Ishikawa (cell line): ENCODE measurements at regions not wholly inside any gene's neighbourhood (a gene's known extent, or its start where the extent isn't known, plus 50 kb on each side); places are given as distances from the start of the nearest gene placed in this dataset.

Experiments used
- CEBPB ChIP-seq: IDR thresholded peaks from 2 replicates; pipeline ENCODE4 v1.6.1; 2012
- CREB1 ChIP-seq: IDR thresholded peaks from 2 replicates; pipeline ENCODE4 v1.6.1; 2012; ENCODE audit warnings: low read depth
- EGR1 ChIP-seq: IDR thresholded peaks from 2 replicates; pipeline ENCODE4 v1.6.1; 2012
- EP300 ChIP-seq: IDR thresholded peaks from 2 replicates; pipeline ENCODE4 v1.6.1; 2012; ENCODE audit warnings: borderline replicate concordance
- FOXM1 ChIP-seq: IDR thresholded peaks from 2 replicates; pipeline ENCODE4 v1.6.1; 2012; ENCODE audit warnings: low read depth, borderline replicate concordance
- MAX ChIP-seq: IDR thresholded peaks from 2 replicates; pipeline ENCODE4 v1.6.1; 2012
- NFIC ChIP-seq: IDR thresholded peaks from 2 replicates; pipeline ENCODE4 v1.6.1; 2012
- RAD21 ChIP-seq: IDR thresholded peaks from 2 replicates; pipeline ENCODE4 v1.6.1; 2012; ENCODE audit warnings: low read depth
- REST ChIP-seq: IDR thresholded peaks from 2 replicates; pipeline ENCODE4 v1.6.1; 2012; ENCODE audit warnings: low read depth, mild to moderate bottlenecking
- TAF1 ChIP-seq: IDR thresholded peaks from 2 replicates; pipeline ENCODE4 v1.6.1; 2012; ENCODE audit warnings: low read depth, mild to moderate bottlenecking
- TCF12 ChIP-seq: IDR thresholded peaks from 2 replicates; pipeline ENCODE4 v1.6.1; 2012; ENCODE audit warnings: low read depth
- TEAD4 ChIP-seq: IDR thresholded peaks from 2 replicates; pipeline ENCODE4 v1.6.1; 2012
- USF1 ChIP-seq: IDR thresholded peaks from 2 replicates; pipeline ENCODE4 v1.6.1; 2012
- YY1 ChIP-seq: IDR thresholded peaks from 2 replicates; pipeline ENCODE4 v1.6.1; 2012; ENCODE audit warnings: low read depth
- ZBTB7A ChIP-seq: IDR thresholded peaks from 2 replicates; pipeline ENCODE4 v1.6.1; 2012; ENCODE audit warnings: low read depth

GRCh38 chr12:66902020-66902419, 223.1 kb upstream of the GRIP1 start:
- TF ChIP-seq MAX (no peak), CREB1 (no peak), TCF12 (no peak), YY1 (no peak), FOXM1 (no peak), TEAD4 (no peak), RAD21 (no peak), USF1 (no peak), CEBPB (no peak), NFIC (no peak), REST (no peak), EGR1 (no peak), EP300 (no peak), ZBTB7A (no peak), TAF1 (no peak)

- TF ChIP-seq MAX (no peak), USF1 (no peak), RAD21 (peak; percentile 26; the same call in 1 of the 2 replicates), CREB1 (no peak)
Measured at GRCh38 chr12:66903782-66904396, 225.0 kb upstream of the GRIP1 start.

- TF ChIP-seq TCF12, result no peak
- no peak for TF ChIP-seq USF1
- TF ChIP-seq TAF1, result no peak
- no peak for TF ChIP-seq MAX
- TF ChIP-seq EP300, result no peak
- no peak for TF ChIP-seq CEBPB
- no peak for TF ChIP-seq FOXM1
- no peak for TF ChIP-seq EGR1
- no peak for TF ChIP-seq ZBTB7A
- TF ChIP-seq YY1, result no peak
- TF ChIP-seq RAD21, result no peak
- TF ChIP-seq TEAD4, result no peak
- no peak for TF ChIP-seq REST
- no peak for TF ChIP-seq NFIC
Measured at GRCh38 chr12:66905201-66905600, 226.3 kb upstream of the GRIP1 start.

- TF ChIP-seq TEAD4 (no peak), RAD21 (no peak), EP300 (no peak), MAX (no peak), TCF12 (no peak), USF1 (no peak), FOXM1 (no peak)
Measured at GRCh38 chr12:66910366-66910974, 231.6 kb upstream of the GRIP1 start.
